Muscle layer of colon (tissue), 2 donors: ENCODE measurements at regions not wholly inside any gene's neighbourhood (a gene's known extent, or its start where the extent isn't known, plus 50 kb on each side); places are given as distances from the start of the nearest gene placed in this dataset.
A peak's percentile ranks its signal among the peaks of the same experiment; 100 is the strongest.

ENCODE experiments used
- H3K27ac ChIP-seq: one replicate; pipeline ENCODE4 v1.7.0; 2013; ENCODE audit warnings: low read depth, mild to moderate bottlenecking, low read length, moderate library complexity
- H3K27me3 ChIP-seq, 2 donors: one replicate each; pipeline ENCODE4 v1.7.0; 2013; ENCODE audit warnings: low read length in 2 of 2, mild to moderate bottlenecking in 2 of 2; ENCODE audit not compliant: insufficient read depth in 2 of 2, control insufficient read depth in 1 of 2
- H3K36me3 ChIP-seq: one replicate; pipeline ENCODE4 v1.7.0; 2013; ENCODE audit warnings: mild to moderate bottlenecking, low read length; ENCODE audit not compliant: insufficient read depth
- H3K4me1 ChIP-seq: one replicate; pipeline ENCODE4 v1.7.0; 2013; ENCODE audit warnings: mild to moderate bottlenecking, low read length; ENCODE audit not compliant: insufficient read depth
- H3K4me3 ChIP-seq, 2 donors: one replicate each; pipeline ENCODE4 v1.7.0; 2013; ENCODE audit warnings: low read length in 2 of 2, low read depth in 1 of 2, mild to moderate bottlenecking in 1 of 2, moderate library complexity in 1 of 2
- H3K9ac ChIP-seq: one replicate; pipeline ENCODE4 v1.7.0; 2013; ENCODE audit warnings: low read length
- H3K9me3 ChIP-seq: one replicate; pipeline ENCODE4 v1.7.0; 2013; ENCODE audit warnings: mild to moderate bottlenecking, low read length
- donor health status: abdominal sarcoma.
- donor health status: Adenocarcinoma of cecum.

GRCh38 chr5:72760259-72760658, 56.2 kb upstream of the TNPO1 start:
- H3K9ac ChIP-seq, result no peak overlapping the region
- no peak overlapping the region for H3K27ac ChIP-seq
- H3K4me1 ChIP-seq, result no peaks in the 10 kb centered on the region
- no peak overlapping the region for H3K4me3 ChIP-seq
- no peaks in the 10 kb centered on the region for H3K9me3 ChIP-seq
- H3K36me3 ChIP-seq, result no peaks in the 10 kb centered on the region
- no peaks in the 10 kb centered on the region for H3K27me3 ChIP-seq

GRCh38 chr5:72752909-72753308, 63.6 kb upstream of the TNPO1 start:
- H3K4me1 ChIP-seq, result no peaks in the 10 kb centered on the region
- H3K27ac ChIP-seq, result no peak overlapping the region
- no peaks in the 10 kb centered on the region for H3K36me3 ChIP-seq
- no peak overlapping the region for H3K9ac ChIP-seq
- H3K9me3 ChIP-seq, result no peaks in the 10 kb centered on the region
- H3K4me3 ChIP-seq, result no peak overlapping the region
- H3K27me3 ChIP-seq, result no peaks in the 10 kb centered on the region

GRCh38 chr5:72749362-72749997, 67.0 kb upstream of the TNPO1 start:
- H3K27me3 ChIP-seq, result no peaks in the 10 kb centered on the region
- no peaks in the 10 kb centered on the region for H3K4me1 ChIP-seq
- no peak overlapping the region for H3K27ac ChIP-seq
- no peaks in the 10 kb centered on the region for H3K36me3 ChIP-seq
- no peak overlapping the region for H3K4me3 ChIP-seq
- H3K9me3 ChIP-seq, result no peaks in the 10 kb centered on the region
- no peak overlapping the region for H3K9ac ChIP-seq

DNA sequence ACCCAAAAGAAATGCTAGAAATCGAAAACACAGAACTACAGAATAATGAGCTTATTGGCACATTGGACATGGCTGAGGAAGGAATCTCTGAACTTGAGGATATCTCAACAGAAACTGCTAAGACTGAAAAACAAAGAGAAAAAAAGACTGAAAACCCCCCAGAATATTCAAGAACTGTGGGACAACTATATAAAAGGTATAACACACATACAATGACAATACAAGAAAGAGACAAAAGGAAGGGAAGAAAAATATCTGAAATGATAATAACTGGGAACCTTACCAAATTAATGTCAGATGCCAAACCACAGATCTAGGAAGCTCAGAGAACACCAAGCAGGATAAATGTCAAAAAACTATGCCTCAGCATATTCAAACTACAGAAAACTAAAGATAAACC, 68.6 kb upstream of the TNPO1 start:
- no peaks in the 10 kb centered on the region for H3K4me1 ChIP-seq
- no peak overlapping the region for H3K9ac ChIP-seq
- no peak overlapping the region for H3K4me3 ChIP-seq
- no peaks in the 10 kb centered on the region for H3K27me3 ChIP-seq
- H3K9me3 ChIP-seq, result no peaks in the 10 kb centered on the region
- H3K36me3 ChIP-seq, result no peaks in the 10 kb centered on the region
- H3K27ac ChIP-seq, result no peak overlapping the region

GRCh38 chr5:72746736-72747135, 69.7 kb upstream of the TNPO1 start:
- no peak overlapping the region for H3K4me3 ChIP-seq
- no peaks in the 10 kb centered on the region for H3K27me3 ChIP-seq
- H3K36me3 ChIP-seq, result no peaks in the 10 kb centered on the region
- no peak overlapping the region for H3K27ac ChIP-seq
- H3K4me1 ChIP-seq, result no peaks in the 10 kb centered on the region
- no peak overlapping the region for H3K9ac ChIP-seq
- H3K9me3 ChIP-seq, result no peaks in the 10 kb centered on the region

GRCh38 chr5:72744136-72744535, 72.3 kb upstream of the TNPO1 start:
- H3K4me1 ChIP-seq, result no peaks in the 10 kb centered on the region
- no peaks in the 10 kb centered on the region for H3K27me3 ChIP-seq
- H3K9me3 ChIP-seq, result no peaks in the 10 kb centered on the region
- no peak overlapping the region for H3K4me3 ChIP-seq
- no peak overlapping the region for H3K27ac ChIP-seq
- no peaks in the 10 kb centered on the region for H3K36me3 ChIP-seq
- no peak overlapping the region for H3K9ac ChIP-seq

DNA sequence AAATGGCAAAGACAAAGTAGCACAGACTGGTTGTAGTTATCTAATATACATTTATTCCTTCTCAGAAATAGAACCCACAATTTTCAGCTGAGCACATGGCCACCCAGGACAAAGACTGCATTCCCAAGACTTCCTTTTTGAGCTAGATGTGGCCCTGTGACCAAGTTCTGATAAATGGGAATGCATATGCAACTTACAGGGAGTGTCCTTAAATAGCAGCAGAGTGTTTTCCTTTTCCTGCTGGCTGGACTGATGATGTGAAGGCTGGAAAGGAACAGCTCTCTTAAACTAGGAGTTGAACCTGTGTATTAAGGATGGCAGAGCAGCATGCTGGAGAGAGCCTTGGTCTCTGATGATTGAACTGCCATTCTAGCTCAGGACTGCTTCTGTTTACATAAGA, 74.7 kb upstream of the TNPO1 start:
- Histone ChIP-seq H3K9me3 (no peaks in the 10 kb centered on the region), H3K9ac (no peak overlapping the region), H3K36me3 (no peaks in the 10 kb centered on the region), H3K27me3 (no peaks in the 10 kb centered on the region), H3K4me1 (no peaks in the 10 kb centered on the region), H3K27ac (no peak overlapping the region), H3K4me3 (no peak overlapping the region)

DNA sequence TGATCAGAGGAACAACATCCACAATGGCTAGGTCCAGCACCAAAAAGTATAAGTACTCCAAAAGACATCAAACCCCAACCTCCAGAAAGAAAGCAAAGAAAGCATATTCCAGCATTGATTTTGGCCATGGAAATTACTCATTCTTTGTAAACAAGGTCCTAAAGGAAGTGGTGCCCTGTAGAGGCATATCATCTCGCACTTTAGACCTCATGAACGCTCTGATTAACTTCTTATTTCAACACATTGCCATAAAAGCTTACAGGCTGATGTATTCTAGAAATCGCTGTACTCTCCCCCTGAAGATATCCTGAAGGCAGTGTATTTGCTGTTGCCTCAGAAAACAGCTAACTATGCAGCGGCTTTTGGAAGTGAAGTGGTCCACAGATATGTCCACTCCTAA, 82.7 kb upstream of the TNPO1 start:
- Histone ChIP-seq H3K27ac (no peak overlapping the region), H3K4me1 (no peaks in the 10 kb centered on the region), H3K4me3 (no peak overlapping the region)

GRCh38 chr5:72723581-72723980, 92.9 kb upstream of the TNPO1 start:
- H3K4me1 ChIP-seq, result peaks cover 22% of the 10 kb centered on the region

More for the DNA sequence above, 82.7 kb upstream of the TNPO1 start:
- H3K9me3 ChIP-seq, result no peaks in the 10 kb centered on the region
- H3K36me3 ChIP-seq, result no peaks in the 10 kb centered on the region
- no peak overlapping the region for H3K9ac ChIP-seq
- no peaks in the 10 kb centered on the region for H3K27me3 ChIP-seq

GRCh38 chr5:72722792-72723452, 93.5 kb upstream of the TNPO1 start:
- no peaks in the 10 kb centered on the region for H3K27me3 ChIP-seq
- H3K27ac ChIP-seq, result no peak overlapping the region
- H3K9ac ChIP-seq, result no peak overlapping the region
- no peaks in the 10 kb centered on the region for H3K36me3 ChIP-seq
- no peak overlapping the region for H3K4me3 ChIP-seq
- H3K9me3 ChIP-seq, result no peaks in the 10 kb centered on the region
- H3K4me1 ChIP-seq, result peaks cover 22% of the 10 kb centered on the region

More at GRCh38 chr5:72723581-72723980, 92.9 kb upstream of the TNPO1 start:
- Histone ChIP-seq H3K27me3 (no peaks in the 10 kb centered on the region), H3K27ac (no peak overlapping the region), H3K9me3 (no peaks in the 10 kb centered on the region), H3K9ac (no peak overlapping the region), H3K36me3 (no peaks in the 10 kb centered on the region), H3K4me3 (no peak overlapping the region)

DNA sequence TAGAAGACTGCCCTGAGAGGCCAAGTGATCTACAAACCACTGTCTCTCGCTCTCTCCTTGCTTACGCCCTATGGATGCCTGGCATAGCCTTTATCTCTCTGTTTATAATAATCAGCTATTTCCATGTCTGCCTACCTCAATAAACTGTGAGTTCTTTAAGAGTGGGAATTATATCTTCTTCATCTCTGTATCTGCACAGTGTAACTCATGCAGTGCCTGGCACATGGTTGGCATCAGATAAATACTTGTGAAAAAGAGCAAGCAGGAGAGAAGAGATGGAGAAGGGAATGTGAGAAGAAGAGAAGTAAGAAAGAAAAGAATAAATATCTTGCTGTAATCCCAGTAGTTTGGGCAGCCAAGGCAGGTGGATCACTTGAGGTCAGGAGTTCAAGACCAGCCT, 94.6 kb upstream of the TNPO1 start:
- Histone ChIP-seq H3K27me3 (no peaks in the 10 kb centered on the region), H3K9ac (no peak overlapping the region), H3K36me3 (no peaks in the 10 kb centered on the region), H3K4me1 (peaks cover 22% of the 10 kb centered on the region), H3K9me3 (no peaks in the 10 kb centered on the region), H3K27ac (peak overlapping the region; percentile 49), H3K4me3 (no peak overlapping the region)

DNA sequence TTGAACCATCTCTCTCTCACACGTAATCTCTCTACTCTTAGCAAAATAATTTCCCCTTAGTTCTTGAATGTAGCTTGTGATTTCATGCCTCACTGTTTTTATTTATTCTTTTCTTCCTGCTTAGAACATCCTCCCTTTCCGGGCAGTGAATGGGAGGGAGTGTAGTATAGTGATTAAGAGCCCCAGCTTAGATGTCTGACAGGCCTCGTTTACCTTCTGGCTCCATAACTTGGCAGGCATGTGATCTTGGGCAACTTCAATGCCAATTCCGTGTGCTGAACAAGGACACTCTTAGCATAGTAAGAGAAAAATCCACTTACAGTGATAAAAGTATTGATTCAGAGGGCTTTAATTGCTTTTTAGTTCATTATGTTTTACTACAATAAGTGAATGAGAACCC, 96.3 kb upstream of the TNPO1 start:
- no peak overlapping the region for H3K9ac ChIP-seq
- H3K36me3 ChIP-seq, result no peaks in the 10 kb centered on the region
- peaks cover 22% of the 10 kb centered on the region for H3K4me1 ChIP-seq
- no peak overlapping the region for H3K4me3 ChIP-seq
- no peak overlapping the region for H3K27ac ChIP-seq
- no peaks in the 10 kb centered on the region for H3K27me3 ChIP-seq
- no peaks in the 10 kb centered on the region for H3K9me3 ChIP-seq
